ENCODE measurements at regions not wholly inside any gene's neighbourhood (a gene's known extent, or its start where the extent isn't known, plus 50 kb on each side); places are given as distances from the start of the nearest gene placed in this dataset.

DNA sequence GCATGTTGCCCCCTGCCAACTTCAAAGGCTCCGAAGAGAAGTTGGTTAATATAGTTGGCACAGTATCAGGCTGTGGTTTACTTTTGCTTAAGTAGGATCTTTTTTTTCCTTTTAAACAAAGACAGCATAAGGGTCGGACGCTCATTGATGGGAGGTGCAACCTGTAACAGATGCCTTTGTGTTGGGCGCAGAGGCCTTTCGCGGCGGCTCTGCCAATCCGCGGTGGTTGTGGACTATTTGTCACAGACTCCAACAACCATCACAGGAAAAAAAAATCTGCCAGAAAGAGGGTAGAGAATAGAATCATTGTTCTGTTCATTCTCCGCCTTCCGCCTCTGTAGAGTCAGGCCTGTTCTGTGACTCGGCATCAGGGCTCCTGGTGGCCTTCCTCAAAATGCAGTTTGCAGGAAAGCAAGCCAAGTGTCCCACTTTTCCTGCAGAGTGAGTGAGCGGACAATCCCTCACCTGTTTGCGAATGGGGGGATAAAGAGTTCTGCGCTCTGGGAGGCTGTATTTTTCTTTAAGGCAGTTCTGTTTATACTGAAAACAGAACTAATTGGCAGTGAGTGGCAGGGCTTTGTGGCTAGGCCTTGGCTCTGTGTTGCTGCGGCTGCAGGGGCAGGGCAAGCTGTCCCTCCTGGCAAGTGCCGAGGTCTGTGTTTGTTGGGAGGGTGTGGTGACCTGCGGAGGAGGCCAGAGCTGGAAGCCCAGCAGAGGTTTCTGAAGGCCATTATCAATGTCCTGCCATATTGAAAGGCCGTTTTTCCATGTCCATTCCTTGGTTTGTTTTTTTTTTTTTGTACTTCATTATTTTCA lies 83.0 kb upstream of the PIWIL1 start:
- intact Hi-C loops (cut with micrococcal nuclease) = no loop called here
- DNase-seq = no peak
- no peak for ATAC-seq

DNA sequence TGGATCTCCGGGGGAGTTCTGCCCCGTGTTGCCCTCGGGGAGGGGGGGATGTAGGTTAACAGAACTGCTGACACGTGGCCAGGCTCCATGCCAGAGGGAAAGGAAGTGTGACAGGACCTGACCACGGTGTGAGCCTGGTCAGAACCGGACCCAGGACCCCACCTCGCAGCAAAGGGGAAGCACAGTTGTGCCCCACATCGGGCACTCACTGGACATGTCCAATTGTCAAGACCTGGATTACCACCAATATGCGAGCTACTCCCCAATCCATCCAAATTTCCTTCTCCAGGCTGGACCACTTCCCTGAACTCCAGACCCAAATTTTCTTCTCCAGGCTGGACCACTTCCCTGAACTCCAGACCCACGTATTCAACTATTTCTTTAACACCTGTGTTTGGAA lies 78.8 kb upstream of the PIWIL1 start:
- ATAC-seq (no peak), DNase-seq (no peak)
- intact Hi-C loops (cut with micrococcal nuclease) = no loop called here

DNA sequence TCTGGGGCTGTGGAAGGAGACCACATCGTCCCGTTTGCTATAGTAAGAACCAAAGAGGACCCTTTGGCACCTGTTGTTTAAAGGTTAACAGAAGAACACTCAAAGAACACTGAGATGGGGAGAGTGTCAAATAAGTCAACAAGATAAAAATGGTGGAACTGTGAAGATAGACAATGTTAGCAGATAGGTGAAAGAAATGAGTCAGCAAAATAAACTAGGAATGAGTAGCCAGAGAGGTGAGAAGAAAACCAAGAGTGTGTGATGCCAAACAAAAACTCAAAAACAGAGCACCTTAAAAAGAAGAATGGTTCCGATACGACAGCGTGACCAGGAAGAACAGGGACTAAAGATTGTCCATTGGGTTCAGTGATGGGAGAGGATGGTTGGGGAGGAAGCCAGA lies 74.7 kb upstream of the PIWIL1 start:
- intact Hi-C loops (cut with micrococcal nuclease) = no loop called here
- DNase-seq (no peak), ATAC-seq (no peak)

DNA sequence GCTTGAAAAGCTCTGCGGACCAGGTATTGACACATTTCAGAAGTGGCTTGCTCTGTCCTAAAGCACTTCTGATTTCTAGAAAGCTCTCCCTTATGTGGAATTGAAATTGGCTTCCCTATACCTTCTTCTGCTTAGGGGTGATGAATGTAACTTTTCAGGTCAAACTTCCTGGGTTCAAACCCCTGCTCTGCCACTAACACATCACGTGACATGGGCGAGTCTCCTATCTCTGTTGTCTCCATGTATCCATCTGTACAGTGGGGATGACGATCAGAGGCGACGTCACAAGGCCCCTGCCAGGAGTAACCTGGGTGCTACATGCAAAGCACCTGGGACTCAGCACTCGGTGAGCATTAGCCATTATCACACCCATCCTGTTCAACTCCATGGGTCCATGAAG lies 73.7 kb upstream of the PIWIL1 start:
- ATAC-seq = no peak
- intact Hi-C loops (cut with micrococcal nuclease) = no loop called here
- DNase-seq = no peak

DNA sequence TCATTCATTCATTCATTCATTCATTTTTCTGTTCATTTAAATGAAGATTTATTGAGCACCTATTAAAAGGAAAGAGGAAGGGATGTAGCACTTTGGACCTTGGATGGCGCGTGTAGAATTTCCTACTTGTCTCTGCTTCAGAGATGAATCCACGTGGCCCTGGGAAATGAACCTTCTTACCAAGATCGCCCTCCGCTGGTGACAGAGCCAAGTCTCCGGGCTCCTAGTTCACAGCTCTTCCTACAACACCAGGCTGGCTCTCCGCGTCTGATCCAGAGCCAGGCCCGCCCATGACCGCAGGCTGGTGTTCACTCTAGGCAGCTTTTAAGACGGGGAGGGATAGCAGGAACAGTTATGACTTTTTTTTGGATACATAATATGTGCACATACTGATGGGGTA lies 70.9 kb upstream of the PIWIL1 start:
- intact Hi-C loops (cut with micrococcal nuclease) = no loop called here
- ATAC-seq (no peak), DNase-seq (no peak)

DNA sequence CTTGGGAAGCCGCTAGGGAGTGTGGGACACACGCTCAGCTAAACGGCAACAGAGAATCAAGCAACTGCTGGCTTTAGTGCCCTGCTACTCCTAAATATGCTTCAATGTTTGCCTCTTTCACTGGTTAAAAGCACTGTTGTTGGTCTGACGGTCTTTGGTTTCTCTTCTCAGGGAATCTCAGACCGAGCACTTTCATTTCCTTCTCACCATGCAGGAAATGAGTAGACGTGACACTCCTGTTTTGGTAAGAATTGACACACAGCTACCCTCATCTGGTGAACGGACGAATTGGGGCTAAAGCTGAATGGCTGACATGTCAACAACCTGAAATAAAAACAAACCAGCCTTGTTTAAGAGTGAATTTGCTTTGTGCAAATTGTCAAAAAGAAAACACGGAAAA lies 57.5 kb upstream of the PIWIL1 start:
- no peak for ATAC-seq
- intact Hi-C loops (cut with micrococcal nuclease) = no loop called here
- no peak for DNase-seq

DNA sequence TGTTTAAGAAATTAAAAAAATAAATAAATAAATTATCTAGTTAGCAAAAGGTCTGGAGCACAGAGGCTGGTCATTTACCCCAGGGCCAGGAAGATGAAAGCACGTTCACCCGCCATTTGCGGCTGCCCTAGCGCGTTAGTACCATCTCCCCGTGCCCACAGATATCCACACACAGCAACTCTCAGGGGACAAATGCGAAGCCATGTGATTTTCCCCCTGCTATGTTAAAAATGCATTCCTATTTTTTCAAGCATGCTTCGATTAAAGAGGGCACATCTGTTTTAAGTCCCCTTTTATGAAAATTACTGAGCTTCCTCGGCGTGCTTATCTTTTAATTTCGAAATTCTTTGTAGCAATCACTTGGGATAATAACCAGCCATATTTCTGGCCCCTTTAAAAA lies 56.9 kb upstream of the PIWIL1 start:
- DNase-seq = no peak
- ATAC-seq = no peak
- intact Hi-C loops (cut with micrococcal nuclease) = no loop called here

DNA sequence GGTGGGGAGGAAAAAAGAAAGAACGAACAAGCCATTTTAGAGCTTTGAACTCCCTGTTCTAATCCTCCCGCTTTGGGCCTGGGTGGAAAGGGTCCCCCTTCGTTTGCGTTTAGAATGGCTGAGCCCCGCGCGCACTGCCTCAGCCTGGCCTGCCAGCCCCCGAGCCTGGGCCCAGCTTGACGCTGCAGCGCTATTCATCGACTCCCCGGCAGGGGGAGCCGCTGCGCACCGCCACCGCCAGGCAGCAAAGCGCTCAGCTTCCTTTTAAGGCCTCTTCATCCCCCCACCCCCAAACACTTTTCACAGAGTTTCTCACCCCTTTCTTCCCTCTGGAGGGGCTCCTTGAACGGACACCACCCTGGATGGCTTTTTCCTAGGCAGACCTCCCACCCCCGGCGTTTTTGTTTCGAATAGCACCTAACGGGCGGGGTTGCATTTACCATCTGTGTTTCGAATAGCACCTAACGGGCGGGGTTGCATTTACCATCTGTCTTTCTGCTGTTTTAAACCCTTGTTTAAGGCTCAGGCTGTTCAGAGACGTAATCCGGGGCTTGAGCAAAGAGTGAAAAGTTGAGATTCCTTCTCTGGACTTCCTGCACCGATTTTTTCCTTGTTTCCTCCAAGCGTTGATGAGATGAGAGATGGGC lies 56.4 kb upstream of the PIWIL1 start:
- intact Hi-C loops (cut with micrococcal nuclease) = no loop called here
- peak; percentile 48 for ATAC-seq
- DNase-seq = peak; percentile 49

DNA sequence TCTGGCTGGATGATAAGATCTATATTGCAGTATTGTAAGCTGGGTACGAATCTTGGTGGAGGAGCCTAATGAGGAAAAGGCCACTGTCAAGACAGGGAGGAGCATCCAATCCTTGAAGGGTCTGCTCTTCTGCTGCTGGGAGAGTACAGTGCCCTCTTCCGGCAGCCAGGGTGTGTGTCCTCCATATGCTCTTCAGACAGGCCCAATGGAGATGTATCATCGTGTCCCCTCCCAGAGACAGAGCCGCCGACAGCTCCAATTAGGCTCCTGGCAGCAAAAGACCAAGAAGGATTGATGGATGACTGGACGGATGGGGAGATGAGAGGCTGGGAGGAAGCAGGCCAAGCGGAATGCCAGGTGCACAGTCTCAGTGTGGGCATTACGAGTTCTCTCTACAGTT lies 51.6 kb upstream of the PIWIL1 start:
- DNase-seq (no peak), ATAC-seq (no peak)
- intact Hi-C loops (cut with micrococcal nuclease) = no loop called here

DNA sequence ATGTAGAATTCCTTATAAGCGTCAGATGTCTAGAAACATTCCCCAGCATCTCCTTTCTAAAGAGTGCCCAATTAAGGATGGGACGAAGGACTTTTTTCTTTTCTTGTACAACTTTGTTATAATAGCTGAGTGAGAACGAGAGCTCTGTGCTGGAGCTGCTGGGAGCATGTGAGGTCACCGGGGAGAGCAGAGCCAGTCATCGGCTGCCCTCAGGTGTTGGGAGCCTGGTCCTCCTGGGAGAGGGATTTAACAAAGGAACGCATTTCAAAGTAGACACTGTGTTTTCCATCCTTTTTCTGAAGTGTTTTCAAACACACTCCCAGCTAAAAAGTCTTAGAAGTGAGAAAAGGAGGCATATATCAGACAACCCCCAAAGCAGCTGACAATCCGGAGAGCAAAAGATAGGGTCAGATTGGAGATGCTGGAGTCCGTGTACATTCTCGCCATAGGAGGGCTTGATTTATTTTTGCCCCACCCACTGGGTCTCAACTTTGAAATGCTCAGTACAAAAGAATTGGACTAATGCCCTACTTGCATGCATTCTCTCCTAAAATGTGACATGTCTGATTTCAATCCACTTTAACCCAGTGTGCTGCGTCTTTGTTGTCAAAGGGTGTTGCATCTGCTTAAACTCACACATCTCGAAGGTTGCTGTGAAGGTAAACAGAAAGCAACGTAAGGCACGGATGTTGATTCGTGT lies 50.8 kb upstream of the PIWIL1 start:
- no peak for DNase-seq
- intact Hi-C loops (cut with micrococcal nuclease) = no loop called here
- ATAC-seq = no peak

Data from left ventricle myocardium superior (tissue), 1 donor.